Erythroblast (primary cell): ENCODE measurements at regions not wholly inside any gene's neighbourhood (a gene's known extent, or its start where the extent isn't known, plus 50 kb on each side); places are given as distances from the start of the nearest gene placed in this dataset.

ENCODE experiments used
- GATA1 ChIP-seq: IDR thresholded peaks from 2 replicates; pipeline ENCODE4 v1.6.1; 2011; ENCODE audit warnings: low read depth, mild to moderate bottlenecking, control low read depth, low read length, moderate library complexity
- POLR2A ChIP-seq: IDR thresholded peaks from 2 replicates; pipeline ENCODE4 v1.6.1; 2011; ENCODE audit warnings: mild to moderate bottlenecking, low read length

GRCh38 chr1:101511202-101511891 lies 274.5 kb downstream of the S1PR1 start:
- TF ChIP-seq POLR2A (no peak), GATA1 (no peak)
